Gastrocnemius medialis (tissue), 4 donors: ENCODE measurements at regions not wholly inside any gene's neighbourhood (a gene's known extent, or its start where the extent isn't known, plus 50 kb on each side); places are given as distances from the start of the nearest gene placed in this dataset.

Experiments used
- POLR2A ChIP-seq, 2 donors: fragments of 450-650 bp; IDR thresholded peaks; one replicate each; pipeline ENCODE4 v1.6.1; 2017; ENCODE audit warnings: antibody characterized with exemption in 2 of 2, mild to moderate bottlenecking in 2 of 2, moderate library complexity in 2 of 2
- TF ChIP-seq, protein P1 (sequence below), 5 experiments: fragments of 450-650 bp in 3 of 5; fragments of 200-600 bp in 2 of 5; sonication (generic) in 2 of 5; IDR thresholded peaks in 4 of 5; conservative IDR thresholded peaks in 1 of 5; 1 replicate in 4 of 5; 2 replicates in 1 of 5; pipeline ENCODE4 v1.5.1; 2016 to 2019; ENCODE audit warnings: antibody characterized with exemption in 5 of 5, mild to moderate bottlenecking in 3 of 5, moderate library complexity in 3 of 5

DNA sequence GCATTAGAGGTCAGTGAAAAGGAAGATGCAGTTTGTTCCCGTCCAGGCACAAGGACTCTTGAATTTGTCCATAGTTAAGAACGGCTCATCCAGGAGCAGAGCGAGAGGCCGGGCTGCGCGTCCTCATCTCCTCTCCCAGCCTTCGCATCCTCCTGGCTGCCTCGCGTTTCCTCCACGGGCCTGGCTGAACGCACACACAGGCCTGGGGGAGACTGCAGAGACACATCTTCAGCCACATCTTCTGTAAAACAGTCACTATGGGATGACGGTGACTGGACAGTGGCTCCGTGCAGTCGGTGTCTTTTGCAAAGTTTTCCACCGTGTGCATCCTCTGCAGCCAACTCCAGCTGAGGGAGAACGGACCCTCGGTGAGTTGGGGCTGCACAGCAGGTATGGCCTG, 89.7 kb downstream of the PSMG1 start:
- TF ChIP-seq, protein P1, sequence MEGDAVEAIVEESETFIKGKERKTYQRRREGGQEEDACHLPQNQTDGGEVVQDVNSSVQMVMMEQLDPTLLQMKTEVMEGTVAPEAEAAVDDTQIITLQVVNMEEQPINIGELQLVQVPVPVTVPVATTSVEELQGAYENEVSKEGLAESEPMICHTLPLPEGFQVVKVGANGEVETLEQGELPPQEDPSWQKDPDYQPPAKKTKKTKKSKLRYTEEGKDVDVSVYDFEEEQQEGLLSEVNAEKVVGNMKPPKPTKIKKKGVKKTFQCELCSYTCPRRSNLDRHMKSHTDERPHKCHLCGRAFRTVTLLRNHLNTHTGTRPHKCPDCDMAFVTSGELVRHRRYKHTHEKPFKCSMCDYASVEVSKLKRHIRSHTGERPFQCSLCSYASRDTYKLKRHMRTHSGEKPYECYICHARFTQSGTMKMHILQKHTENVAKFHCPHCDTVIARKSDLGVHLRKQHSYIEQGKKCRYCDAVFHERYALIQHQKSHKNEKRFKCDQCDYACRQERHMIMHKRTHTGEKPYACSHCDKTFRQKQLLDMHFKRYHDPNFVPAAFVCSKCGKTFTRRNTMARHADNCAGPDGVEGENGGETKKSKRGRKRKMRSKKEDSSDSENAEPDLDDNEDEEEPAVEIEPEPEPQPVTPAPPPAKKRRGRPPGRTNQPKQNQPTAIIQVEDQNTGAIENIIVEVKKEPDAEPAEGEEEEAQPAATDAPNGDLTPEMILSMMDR (IDR thresholded peaks at IDR 0.05 in 4 of 5, conservative IDR thresholded peaks at IDR 0.05 in 1 of 5) = no peak
- no peak for TF ChIP-seq POLR2A (IDR thresholded peaks at IDR 0.05)
